Lower leg skin (tissue), 4 donors: ENCODE measurements at regions not wholly inside any gene's neighbourhood (a gene's known extent, or its start where the extent isn't known, plus 50 kb on each side); places are given as distances from the start of the nearest gene placed in this dataset.

Experiments
- DNase-seq, 2 donors: peaks; one replicate each; pipeline ENCODE4 v3.0.0-alpha.2; 2019; ENCODE audit warnings: low spot score in 2 of 2
- H3K4me3 ChIP-seq: fragments of 200-600 bp; sonication (generic); 2 replicates; pipeline ENCODE4 v1.5.1; 2017; ENCODE audit warnings: mild to moderate bottlenecking, low read depth; ENCODE audit not compliant: poor library complexity, severe bottlenecking
- CTCF ChIP-seq, 3 donors: fragments of 450-650 bp; IDR thresholded peaks; one replicate each; pipeline ENCODE4 v1.5.1; 2016; ENCODE audit warnings: antibody characterized with exemption in 3 of 3, mild to moderate bottlenecking in 3 of 3, moderate library complexity in 2 of 3
- POLR2A ChIP-seq, 2 donors: fragments of 450-650 bp; IDR thresholded peaks; one replicate each; pipeline ENCODE4 v1.6.1; 2016 to 2017; ENCODE audit warnings: antibody characterized with exemption in 2 of 2, mild to moderate bottlenecking in 1 of 2, moderate library complexity in 1 of 2
- WGBS, 2 donors: methylation state at CpG; one replicate each; pipeline ENCODE4 v1.1.5; 2018; 5-methylcytosine and 5-hydroxymethylcytosine counted together
- intact Hi-C: fragments of 100-400 bp; cut with DNase I; formaldehyde crosslinking; loops from one replicate; pipeline ENCODE4 v1.15.0; 2023; ENCODE audit warnings: low total_unique reads

GRCh38 chr9:96029722-96030530, 154.4 kb downstream of the ERCC6L2 start:
- 86 to 93% methylated on average over 19 of the region's 19 CpGs for WGBS, 2 donors
- TF ChIP-seq CTCF (IDR thresholded peaks at IDR 0.05) (no peak), POLR2A (IDR thresholded peaks at IDR 0.05) (no peak)
- peak in 1 of 2 donors; percentile 68 for DNase-seq
- no peak overlapping the region for H3K4me3 ChIP-seq
- intact Hi-C loops = no loop called here

GRCh38 chr9:96027251-96028131, 152.0 kb downstream of the ERCC6L2 start:
- intact Hi-C loops = no loop called here
- no peak for DNase-seq
- TF ChIP-seq POLR2A (IDR thresholded peaks at IDR 0.05) = no peak
- TF ChIP-seq CTCF (IDR thresholded peaks at IDR 0.05) = no peak
- WGBS, 2 donors = 19 to 29% methylated on average over 50 to 67 of the region's 72 CpGs
- H3K4me3 ChIP-seq = no peak overlapping the region

DNA sequence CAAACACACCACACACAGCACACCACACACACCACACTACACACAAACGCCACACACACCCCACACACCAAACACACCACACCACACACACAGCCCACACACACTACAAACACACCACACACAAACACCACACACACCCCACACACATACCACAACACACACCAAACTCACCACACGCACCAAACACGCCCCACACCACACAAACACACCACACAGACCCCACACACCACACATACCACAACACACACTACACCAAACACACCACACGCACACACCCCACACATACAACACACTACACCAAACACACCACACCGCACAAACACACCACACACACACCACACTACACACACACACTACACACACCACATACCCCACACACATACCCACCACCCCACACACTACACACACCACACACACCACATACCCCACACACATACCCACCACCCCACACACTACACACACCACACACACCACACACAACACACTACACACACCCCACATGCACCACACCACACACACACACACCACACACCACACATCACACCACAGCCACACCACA, 151.2 kb downstream of the ERCC6L2 start:
- no peak overlapping the region for H3K4me3 ChIP-seq
- 94% methylated on average over 5 of the region's 5 CpGs for WGBS, 2 donors
- DNase-seq = no peak
- intact Hi-C loops = no loop called here
- no peak for TF ChIP-seq CTCF (IDR thresholded peaks at IDR 0.05)
- TF ChIP-seq POLR2A (IDR thresholded peaks at IDR 0.05) = no peak

DNA sequence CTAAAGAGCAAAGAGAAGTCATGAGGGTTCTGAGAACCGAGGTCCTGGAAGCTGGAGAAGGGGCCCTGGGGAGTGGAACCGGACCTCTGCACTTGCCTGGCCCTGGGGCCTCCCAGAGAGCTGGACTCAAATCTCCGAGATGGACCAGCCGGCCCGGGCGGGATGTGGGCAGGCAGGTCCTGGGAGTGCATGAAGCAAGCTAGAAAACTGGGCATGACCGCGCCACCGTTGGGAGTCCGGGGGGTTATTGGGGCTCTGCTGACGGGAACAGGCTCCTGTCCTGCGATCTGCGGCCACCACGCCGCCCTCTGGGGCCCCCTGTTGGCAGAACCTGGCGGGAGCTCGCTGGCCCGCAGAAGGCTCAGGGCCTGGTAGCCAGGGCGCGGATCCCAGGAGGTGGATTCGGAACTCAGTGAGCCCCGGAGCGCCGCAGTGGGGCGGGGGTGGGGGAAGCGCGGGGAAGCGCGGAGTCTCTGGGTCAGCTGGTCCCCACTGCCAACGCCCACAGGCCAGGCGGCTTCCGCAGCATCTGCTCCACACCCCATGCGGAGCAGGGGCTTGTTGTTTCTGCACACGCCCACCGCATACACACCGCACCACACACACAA, 150.6 kb downstream of the ERCC6L2 start:
- WGBS, 2 donors = 82 to 90% methylated on average over 24 to 32 of the region's 36 CpGs
- no peak overlapping the region for H3K4me3 ChIP-seq
- DNase-seq = no peak
- TF ChIP-seq POLR2A (IDR thresholded peaks at IDR 0.05) (no peak), CTCF (IDR thresholded peaks at IDR 0.05) (no peak)
- intact Hi-C loops = no loop called here

- no peak for DNase-seq
- no peak for TF ChIP-seq POLR2A (IDR thresholded peaks at IDR 0.05)
- intact Hi-C loops = no loop called here
- WGBS, 2 donors = 88 to 89% methylated on average over 5 of the region's 5 CpGs
- H3K4me3 ChIP-seq = no peak overlapping the region
Measured at GRCh38 chr9:96023486-96023885, 148.0 kb downstream of the ERCC6L2 start.
